ENCODE measurements at regions not wholly inside any gene's neighbourhood (a gene's known extent, or its start where the extent isn't known, plus 50 kb on each side); places are given as distances from the start of the nearest gene placed in this dataset.

DNA sequence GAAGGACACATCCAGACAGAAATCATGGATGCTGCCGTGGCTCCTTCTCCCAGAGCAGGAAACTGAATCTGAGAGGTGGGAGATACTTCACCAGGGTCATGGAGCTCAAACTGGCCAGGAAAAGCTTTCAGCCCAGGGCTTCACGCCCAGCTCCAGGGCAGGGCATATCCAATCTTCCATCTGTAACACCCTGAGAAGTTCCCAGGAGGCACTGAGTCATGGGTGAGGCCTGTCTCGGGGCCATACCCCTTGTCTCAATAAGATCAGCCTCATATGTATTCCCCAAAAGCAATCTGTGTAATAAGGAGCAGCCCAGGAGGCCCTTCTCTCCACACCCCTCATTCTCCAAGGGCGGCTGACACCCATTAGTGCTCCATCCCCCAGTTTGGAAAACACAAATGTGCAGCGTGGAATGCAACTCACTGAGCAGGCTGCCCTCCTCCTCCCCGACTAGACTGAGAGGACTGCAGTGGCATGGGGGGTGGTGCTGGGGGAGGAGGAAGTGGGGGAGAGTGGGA, 439.3 kb upstream of the SULF2 start:
- Mint-ChIP-seq H3K4me1 (ENCODE audit: insufficient read depth, unreplicated experiment) (no peaks in the 10 kb centered on the region), H3K9me3 (ENCODE audit: unreplicated experiment) (no peaks in the 10 kb centered on the region), H3K27me3 (ENCODE audit: insufficient read depth, unreplicated experiment) (peaks cover 6% of the 10 kb centered on the region), H3K27ac (ENCODE audit: low read depth, unreplicated experiment) (no peak overlapping the region), H3K36me3 (ENCODE audit: insufficient read depth, unreplicated experiment) (peaks cover 4% of the 10 kb centered on the region), H3K4me3 (ENCODE audit: unreplicated experiment) (no peak overlapping the region)
- intact Hi-C loops (cut with micrococcal nuclease), result no loop called here
- no TSS peak for BruUV-seq (replicated peaks)
- CTCF ChIA-PET, result no interaction called here
- TF ChIP-seq CTCF (IDR thresholded peaks at IDR 0.05; ENCODE audit: unreplicated experiment), result no peak
- POLR2A ChIA-PET, result interaction anchor here (0.6 kb wide), 1 partner anchor 1022 kb away, joined by 3 read pairs; no protein-coding TSS in a partner anchor
- no peak for DNase-seq (ENCODE audit: unreplicated experiment)

DNA sequence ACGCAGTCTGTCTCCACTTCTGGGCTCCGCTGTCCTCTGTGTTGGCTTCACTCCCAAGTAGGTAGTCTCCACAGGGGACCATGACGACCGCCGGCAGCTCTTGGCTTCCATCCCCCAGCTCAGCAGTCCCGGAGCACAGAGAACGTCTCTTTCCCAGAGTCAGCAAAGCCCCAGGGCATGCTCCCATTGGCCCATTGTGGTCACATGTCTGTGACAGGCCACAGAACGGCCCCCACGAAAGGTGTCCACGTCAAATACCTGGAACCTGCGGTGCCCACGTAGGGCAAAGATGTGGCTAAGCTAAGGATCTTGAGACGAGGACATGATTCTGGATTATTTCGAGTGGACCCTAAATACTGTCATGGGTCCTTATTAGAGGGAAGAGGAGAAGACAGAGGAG, 438.4 kb upstream of the SULF2 start:
- no peak for TF ChIP-seq CTCF (IDR thresholded peaks at IDR 0.05; ENCODE audit: unreplicated experiment)
- intact Hi-C loops (cut with micrococcal nuclease), result no loop called here
- POLR2A ChIA-PET, result interaction anchor here (0.6 to 0.8 kb wide), 2 partner anchors 16 to 69 kb away, joined by 3 read pairs; no protein-coding TSS in a partner anchor
- H3K9me3 Mint-ChIP-seq (ENCODE audit: unreplicated experiment), result no peaks in the 10 kb centered on the region
- H3K36me3 Mint-ChIP-seq (ENCODE audit: insufficient read depth, unreplicated experiment), result peaks cover 4% of the 10 kb centered on the region
- peaks cover 15% of the 10 kb centered on the region for H3K27me3 Mint-ChIP-seq (ENCODE audit: insufficient read depth, unreplicated experiment)
- DNase-seq (ENCODE audit: unreplicated experiment), result no peak
- no TSS peak for BruUV-seq (replicated peaks)
- H3K27ac Mint-ChIP-seq (ENCODE audit: low read depth, unreplicated experiment), result no peak overlapping the region
- H3K4me3 Mint-ChIP-seq (ENCODE audit: unreplicated experiment), result no peak overlapping the region
- CTCF ChIA-PET, result interaction anchor here (0.5 kb wide), 1 partner anchor 34 kb away, joined by 3 read pairs; no protein-coding TSS in a partner anchor
- H3K4me1 Mint-ChIP-seq (ENCODE audit: insufficient read depth, unreplicated experiment), result no peaks in the 10 kb centered on the region

- Mint-ChIP-seq H3K27me3 (ENCODE audit: insufficient read depth, unreplicated experiment) (peaks cover 25% of the 10 kb centered on the region), H3K36me3 (ENCODE audit: insufficient read depth, unreplicated experiment) (peaks cover 4% of the 10 kb centered on the region), H3K9me3 (ENCODE audit: unreplicated experiment) (no peaks in the 10 kb centered on the region), H3K27ac (ENCODE audit: low read depth, unreplicated experiment) (no peak overlapping the region), H3K4me3 (ENCODE audit: unreplicated experiment) (no peak overlapping the region), H3K4me1 (ENCODE audit: insufficient read depth, unreplicated experiment) (no peaks in the 10 kb centered on the region)
- BruUV-seq (replicated peaks), result no TSS peak
- TF ChIP-seq CTCF (IDR thresholded peaks at IDR 0.05; ENCODE audit: unreplicated experiment), result no peak
- intact Hi-C loops (cut with micrococcal nuclease), result no loop called here
- DNase-seq (ENCODE audit: unreplicated experiment), result no peak
- CTCF ChIA-PET, result interaction anchor here (0.6 kb wide), 1 partner anchor 425 kb away, joined by 6 read pairs; no protein-coding TSS in a partner anchor
- POLR2A ChIA-PET, result interaction anchor here (0.6 to 0.8 kb wide), 2 partner anchors 17 to 78 kb away, joined by 3 read pairs; no protein-coding TSS in a partner anchor
Measured at GRCh38 chr20:48222595-48223180, 437.4 kb upstream of the SULF2 start.

GRCh38 chr20:48220033-48220633, 434.9 kb upstream of the SULF2 start:
- TF ChIP-seq CTCF (IDR thresholded peaks at IDR 0.05; ENCODE audit: unreplicated experiment), result no peak
- intact Hi-C loops (cut with micrococcal nuclease), result no loop called here
- no peaks in the 10 kb centered on the region for H3K36me3 Mint-ChIP-seq (ENCODE audit: insufficient read depth, unreplicated experiment)
- peaks cover 25% of the 10 kb centered on the region for H3K27me3 Mint-ChIP-seq (ENCODE audit: insufficient read depth, unreplicated experiment)
- CTCF ChIA-PET, result interaction anchor here (0.7 kb wide), 1 partner anchor 447 kb away, joined by 3 read pairs; no protein-coding TSS in a partner anchor
- no peaks in the 10 kb centered on the region for H3K4me1 Mint-ChIP-seq (ENCODE audit: insufficient read depth, unreplicated experiment)
- no peak overlapping the region for H3K4me3 Mint-ChIP-seq (ENCODE audit: unreplicated experiment)
- no peak for DNase-seq (ENCODE audit: unreplicated experiment)
- no TSS peak for BruUV-seq (replicated peaks)
- H3K27ac Mint-ChIP-seq (ENCODE audit: low read depth, unreplicated experiment), result no peak overlapping the region
- H3K9me3 Mint-ChIP-seq (ENCODE audit: unreplicated experiment), result no peaks in the 10 kb centered on the region
- POLR2A ChIA-PET, result interaction anchor here (0.5 kb wide), 2 partner anchors 13 to 172 kb away, joined by 3 read pairs; no protein-coding TSS in a partner anchor

All from MCF 10A (cell line).